Fibroblast of mammary gland (primary cell): ENCODE measurements at regions not wholly inside any gene's neighbourhood (a gene's known extent, or its start where the extent isn't known, plus 50 kb on each side); places are given as distances from the start of the nearest gene placed in this dataset.

Source experiments
- DNase-seq: peaks from one replicate; pipeline ENCODE4 v3.0.0-alpha.2; 2010; ENCODE audit warnings: low read depth
- H3K4me3 ChIP-seq: 2 replicates; pipeline ENCODE4 v1.5.1; 2011; ENCODE audit warnings: low read depth, mild to moderate bottlenecking, low read length, moderate library complexity; ENCODE audit not compliant: control insufficient read depth
- TF ChIP-seq, protein P1 (sequence below): conservative IDR thresholded peaks from 2 replicates; pipeline ENCODE4 v1.5.1; 2011; ENCODE audit warnings: low read depth, low read length, inconsistent platforms; ENCODE audit not compliant: control insufficient read depth, insufficient read depth

DNA sequence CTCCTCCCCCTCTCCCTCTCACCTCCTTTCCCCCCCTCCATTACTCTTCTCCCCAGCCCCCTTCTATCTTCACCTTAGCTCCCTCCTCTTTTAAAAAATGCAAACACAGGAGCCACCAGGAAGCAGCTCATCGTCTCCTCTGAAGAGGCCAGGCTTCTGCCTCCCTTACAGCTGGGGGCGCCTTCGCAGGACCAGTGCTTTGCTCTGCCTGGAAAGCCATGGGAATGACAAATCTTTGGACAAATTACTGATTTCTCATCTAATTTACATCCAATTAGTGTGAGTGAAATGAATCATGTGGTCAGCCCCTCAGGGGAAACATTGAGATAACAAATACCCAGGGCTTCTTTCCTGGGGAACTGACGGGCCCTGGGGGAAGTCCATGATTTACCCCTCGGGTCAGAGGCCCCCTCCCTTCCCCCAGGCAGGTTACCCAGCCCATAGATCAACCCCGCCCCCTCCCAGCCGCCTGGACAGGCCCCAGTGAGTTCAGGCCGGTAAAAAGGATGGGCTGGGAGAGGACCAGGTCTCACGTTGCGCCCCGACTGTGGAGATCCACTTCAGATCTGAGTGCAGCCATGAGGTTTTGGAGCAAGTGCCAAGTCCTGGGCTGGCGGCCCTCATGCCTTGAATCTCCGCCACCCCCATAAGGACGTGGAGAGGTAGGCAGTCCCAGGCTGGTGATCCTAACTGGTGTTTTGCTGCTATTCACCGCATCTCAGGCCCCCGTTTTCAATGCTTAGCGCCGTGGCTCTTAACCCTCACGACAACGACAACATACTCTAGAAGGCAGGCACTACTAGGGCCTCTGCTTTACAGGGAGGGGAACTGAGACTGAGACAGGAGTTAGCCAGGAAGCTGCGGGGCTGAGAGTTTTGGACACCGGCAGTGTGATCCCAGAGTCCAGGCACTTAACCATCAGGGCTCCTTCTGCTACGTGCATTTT is 300.8 kb downstream of the RRAGC start:
- DNase-seq: no peak
- H3K4me3 ChIP-seq: no peak overlapping the region

DNA sequence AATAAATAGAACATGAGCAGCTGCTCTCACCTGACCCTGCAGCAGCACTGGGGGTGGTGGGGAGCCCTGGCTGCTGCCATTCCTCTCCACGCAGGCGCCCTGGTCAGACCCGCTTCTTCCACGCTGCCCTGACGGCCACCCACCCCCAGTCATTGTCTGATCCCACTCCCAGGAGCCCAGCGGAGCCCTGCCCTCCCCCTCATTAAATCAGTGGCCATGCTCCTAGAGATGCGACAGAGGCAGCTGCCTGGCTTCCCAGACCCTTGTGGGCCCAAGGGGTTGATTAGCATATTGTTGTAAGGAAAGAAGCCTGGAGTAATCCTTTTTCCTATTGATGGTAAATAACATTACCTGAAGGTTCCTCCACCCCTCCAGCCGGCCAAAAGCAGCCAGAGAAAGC is 301.5 kb downstream of the RRAGC start:
- no peak for DNase-seq
- H3K4me3 ChIP-seq: no peak overlapping the region
- TF ChIP-seq, protein P1, sequence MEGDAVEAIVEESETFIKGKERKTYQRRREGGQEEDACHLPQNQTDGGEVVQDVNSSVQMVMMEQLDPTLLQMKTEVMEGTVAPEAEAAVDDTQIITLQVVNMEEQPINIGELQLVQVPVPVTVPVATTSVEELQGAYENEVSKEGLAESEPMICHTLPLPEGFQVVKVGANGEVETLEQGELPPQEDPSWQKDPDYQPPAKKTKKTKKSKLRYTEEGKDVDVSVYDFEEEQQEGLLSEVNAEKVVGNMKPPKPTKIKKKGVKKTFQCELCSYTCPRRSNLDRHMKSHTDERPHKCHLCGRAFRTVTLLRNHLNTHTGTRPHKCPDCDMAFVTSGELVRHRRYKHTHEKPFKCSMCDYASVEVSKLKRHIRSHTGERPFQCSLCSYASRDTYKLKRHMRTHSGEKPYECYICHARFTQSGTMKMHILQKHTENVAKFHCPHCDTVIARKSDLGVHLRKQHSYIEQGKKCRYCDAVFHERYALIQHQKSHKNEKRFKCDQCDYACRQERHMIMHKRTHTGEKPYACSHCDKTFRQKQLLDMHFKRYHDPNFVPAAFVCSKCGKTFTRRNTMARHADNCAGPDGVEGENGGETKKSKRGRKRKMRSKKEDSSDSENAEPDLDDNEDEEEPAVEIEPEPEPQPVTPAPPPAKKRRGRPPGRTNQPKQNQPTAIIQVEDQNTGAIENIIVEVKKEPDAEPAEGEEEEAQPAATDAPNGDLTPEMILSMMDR: no peak

More for the DNA sequence above, 300.8 kb downstream of the RRAGC start:
- TF ChIP-seq, protein P1: no peak

DNA sequence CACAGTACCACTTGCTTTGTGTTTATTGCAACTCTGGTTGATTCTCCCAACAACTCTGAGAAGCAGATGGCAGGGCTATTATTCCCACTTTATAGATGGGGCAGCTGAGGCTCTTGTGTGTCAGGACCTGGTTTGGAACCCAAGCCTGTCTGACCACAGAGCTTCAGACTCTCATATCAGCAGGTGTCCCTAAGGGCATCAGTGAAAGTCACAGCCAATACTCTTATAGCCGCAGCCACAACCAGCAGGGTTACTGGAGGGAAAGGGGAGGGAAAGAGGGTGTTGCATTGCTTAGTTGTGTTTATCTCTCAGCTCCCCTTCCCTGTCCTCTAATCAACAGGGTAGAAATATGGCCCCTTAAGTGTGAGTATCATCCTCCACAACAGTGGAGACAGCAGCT is 304.0 kb downstream of the RRAGC start:
- no peak for DNase-seq
- no peak overlapping the region for H3K4me3 ChIP-seq

DNA sequence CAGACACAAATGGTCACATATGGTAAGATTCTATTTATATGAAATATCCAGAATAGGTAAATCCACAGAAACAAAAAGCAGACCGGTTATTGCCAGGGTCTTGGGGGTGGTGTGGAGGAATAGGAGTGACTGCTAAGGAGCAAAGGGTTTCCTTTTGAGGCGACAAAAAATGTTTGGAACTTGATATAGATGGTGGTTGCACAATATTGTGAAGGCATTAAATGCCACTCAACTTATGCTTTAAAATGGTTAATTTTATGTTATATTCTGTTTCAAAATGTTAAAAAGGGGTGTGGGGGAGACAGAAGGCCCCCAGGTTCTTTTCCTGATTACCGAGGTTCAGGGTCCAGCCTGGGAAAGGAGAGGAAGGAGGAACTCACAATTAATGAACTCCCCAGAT is 304.4 kb downstream of the RRAGC start:
- no peak overlapping the region for H3K4me3 ChIP-seq
- DNase-seq: no peak
- TF ChIP-seq, protein P1: no peak

More for the DNA sequence above, 304.0 kb downstream of the RRAGC start:
- TF ChIP-seq, protein P1: no peak

DNA sequence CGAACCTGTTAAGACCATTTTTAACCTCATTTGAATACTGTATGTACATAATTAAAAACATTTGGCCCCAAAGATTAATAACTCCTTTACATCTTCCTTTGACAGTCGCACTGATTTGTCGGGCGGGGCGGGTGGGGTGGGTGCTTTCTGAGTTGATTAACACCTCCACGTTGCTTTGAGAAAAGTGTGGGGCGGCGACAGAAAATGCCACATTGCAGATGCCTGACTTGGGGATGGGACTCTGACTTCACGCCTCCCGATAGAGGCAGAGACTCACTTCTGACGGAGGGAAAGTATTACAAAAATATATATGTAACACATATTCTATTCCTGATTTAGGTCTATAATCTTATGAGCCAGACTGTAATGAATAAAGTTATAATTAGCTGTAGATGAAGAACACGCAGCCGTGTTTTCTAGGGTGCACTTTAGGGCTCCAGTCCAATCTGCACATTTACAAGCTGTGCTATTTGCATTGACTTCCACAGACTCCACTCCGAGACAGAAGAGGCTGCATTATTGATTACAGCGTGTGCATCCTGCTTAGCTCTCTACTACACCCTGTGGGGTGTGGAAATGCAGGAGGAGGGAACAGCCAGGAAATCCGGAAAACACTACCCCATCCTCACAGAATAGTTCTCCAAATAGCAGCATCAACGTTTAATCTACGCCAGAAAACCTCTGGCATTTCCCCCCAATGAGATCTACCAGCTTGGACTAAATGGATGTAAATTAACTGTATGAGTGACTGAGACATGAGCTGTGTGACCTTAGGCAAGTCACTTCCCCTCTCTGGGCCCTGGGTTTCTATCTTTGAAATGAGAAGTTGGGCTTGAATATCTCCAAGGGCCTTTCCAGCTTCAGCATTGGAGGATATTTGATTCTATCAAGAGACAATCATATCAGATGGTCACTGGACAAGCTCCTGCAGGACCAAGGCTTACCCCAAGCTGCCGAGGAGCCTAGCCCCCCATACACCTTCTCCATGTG is 308.0 kb downstream of the RRAGC start:
- DNase-seq: no peak
- TF ChIP-seq, protein P1: no peak
- H3K4me3 ChIP-seq: no peak overlapping the region

DNA sequence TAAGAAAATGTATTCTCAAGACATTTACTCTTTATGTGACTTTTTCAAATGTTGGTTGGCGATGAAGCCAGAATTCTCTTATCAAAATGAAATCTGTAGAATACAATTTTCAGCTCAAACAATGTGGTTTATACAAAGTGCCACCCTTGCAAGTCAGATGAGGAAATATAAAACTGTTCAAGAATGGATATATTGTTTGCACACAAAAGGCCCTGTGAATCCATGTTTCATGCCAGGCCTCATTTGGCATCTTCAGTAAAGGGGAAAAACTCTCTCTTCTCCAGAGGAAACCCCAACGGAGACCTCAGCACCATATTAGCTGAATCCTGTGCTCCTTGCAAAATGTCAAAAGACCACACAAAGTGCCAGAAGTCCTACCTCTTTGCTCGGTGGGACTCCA is 310.4 kb downstream of the RRAGC start:
- H3K4me3 ChIP-seq: no peak overlapping the region
- TF ChIP-seq, protein P1: no peak
- no peak for DNase-seq
